WTC11 (cell line): ENCODE measurements at regions not wholly inside any gene's neighbourhood (a gene's known extent, or its start where the extent isn't known, plus 50 kb on each side); places are given as distances from the start of the nearest gene placed in this dataset.

ENCODE experiments used
- ATAC-seq: fragments of 200-7000 bp; cut with Tn5 transposase; 2 replicates; pipeline ENCODE4 v1.10.0; 2021; ENCODE audit warnings: mild to moderate bottlenecking, moderate library complexity
- CTCF ChIA-PET: fragments of 300-600 bp; sonication (Branson Sonifier 250); formaldehyde crosslinking; loops from one replicate; lab custom pipeline; 2021; ENCODE audit warnings: antibody characterized with exemption; lab: Charles Lee
- POLR2A ChIA-PET: fragments of 350-600 bp; sonication (Branson Sonifier 250); formaldehyde crosslinking; loops from one replicate; lab custom pipeline; 2021; ENCODE audit warnings: antibody characterized with exemption; lab: Charles Lee
- DNase-seq: peaks from one replicate; pipeline ENCODE4 v3.0.0; 2021; ENCODE audit warnings: low spot score
- H3K27ac Mint-ChIP-seq: 2 replicates; pipeline ENCODE4 v1.8.0; 2021; ENCODE audit warnings: mixed read lengths
- H3K27me3 Mint-ChIP-seq: 2 replicates; pipeline ENCODE4 v1.8.0; 2021; ENCODE audit warnings: low read depth, mild to moderate bottlenecking, moderate library complexity, mixed read lengths
- H3K36me3 Mint-ChIP-seq: 2 replicates; pipeline ENCODE4 v1.8.0; 2021; ENCODE audit warnings: mixed read lengths
- H3K4me1 Mint-ChIP-seq: 2 replicates; pipeline ENCODE4 v1.8.0; 2022; ENCODE audit warnings: mixed read lengths
- H3K4me3 Mint-ChIP-seq: 2 replicates; pipeline ENCODE4 v1.8.0; 2021; ENCODE audit warnings: mild to moderate bottlenecking, moderate library complexity, mixed read lengths
- H3K9me3 Mint-ChIP-seq: 2 replicates; pipeline ENCODE4 v1.8.0; 2021; ENCODE audit warnings: mixed read lengths
- FOXP1 ChIP-seq: sonication (generic); formaldehyde crosslinking; IDR thresholded peaks from 2 replicates; pipeline ENCODE4 v1.8.0; 2022; ENCODE audit warnings: missing genetic modification reagents, mild to moderate bottlenecking, moderate library complexity, borderline replicate concordance
- HMGXB4 ChIP-seq: sonication (generic); formaldehyde crosslinking; IDR thresholded peaks from 2 replicates; pipeline ENCODE4 v1.8.1; 2023; ENCODE audit warnings: mild to moderate bottlenecking, moderate library complexity, missing genetic modification reagents
- MLX ChIP-seq: sonication (generic); formaldehyde crosslinking; IDR thresholded peaks from 2 replicates; pipeline ENCODE4 v1.8.1; 2023; ENCODE audit warnings: mild to moderate bottlenecking, missing genetic modification reagents, moderate library complexity
- NFATC4 ChIP-seq: fragments of 250-450 bp; sonication (Bioruptor Pico); IDR thresholded peaks from 2 replicates; pipeline ENCODE4 v1.9.0; 2021; ENCODE audit warnings: mild to moderate bottlenecking
- NR2C2 ChIP-seq: sonication (generic); formaldehyde crosslinking; IDR thresholded peaks from 2 replicates; pipeline ENCODE4 v1.8.0; 2022; ENCODE audit warnings: mild to moderate bottlenecking, missing genetic modification reagents
- ZNF263 ChIP-seq: sonication (generic); formaldehyde crosslinking; IDR thresholded peaks from 2 replicates; pipeline ENCODE4 v1.8.1; 2022; ENCODE audit warnings: low read depth, mild to moderate bottlenecking, moderate library complexity, missing genetic modification reagents
- ZNF317 ChIP-seq: sonication (generic); formaldehyde crosslinking; IDR thresholded peaks from 2 replicates; pipeline ENCODE4 v1.8.1; 2023; ENCODE audit warnings: low read depth, mild to moderate bottlenecking, moderate library complexity, missing genetic modification reagents, borderline replicate concordance
- ZNF423 ChIP-seq: fragments of 250-450 bp; sonication (Bioruptor Pico); IDR thresholded peaks from 2 replicates; pipeline ENCODE4 v2.1.2; 2022; ENCODE audit warnings: mild to moderate bottlenecking, moderate library complexity
- ZNF671 ChIP-seq: fragments of 250-450 bp; sonication (Bioruptor Pico); IDR thresholded peaks from 2 replicates; pipeline ENCODE4 v1.8.0; 2021; ENCODE audit warnings: mild to moderate bottlenecking
- TF ChIP-seq, protein P1 (sequence below): sonication (generic); formaldehyde crosslinking; IDR thresholded peaks from 2 replicates; pipeline ENCODE4 v1.8.0; 2023; ENCODE audit warnings: mild to moderate bottlenecking, missing genetic modification reagents
- TF ChIP-seq, protein P2 (sequence below): sonication (generic); formaldehyde crosslinking; IDR thresholded peaks from 2 replicates; pipeline ENCODE4 v1.8.1; 2023; ENCODE audit warnings: mild to moderate bottlenecking, missing genetic modification reagents
- TF ChIP-seq, protein P3 (sequence below): sonication (generic); formaldehyde crosslinking; conservative IDR thresholded peaks from 2 replicates; pipeline ENCODE4 v1.8.1; 2022; ENCODE audit warnings: mild to moderate bottlenecking, missing genetic modification reagents
- TF ChIP-seq, protein P4 (sequence below): sonication (generic); formaldehyde crosslinking; IDR thresholded peaks from 2 replicates; pipeline ENCODE4 v1.8.0; 2022; ENCODE audit warnings: mild to moderate bottlenecking, missing genetic modification reagents
- TF ChIP-seq, protein P5 (sequence below): fragments of 250-450 bp; sonication (Bioruptor Pico); IDR thresholded peaks from 2 replicates; pipeline ENCODE4 v1.9.0; 2021; ENCODE audit warnings: moderate library complexity, mild to moderate bottlenecking, inconsistent platforms, borderline replicate concordance
- TF ChIP-seq, protein P6 (sequence below): sonication (generic); formaldehyde crosslinking; IDR thresholded peaks from 2 replicates; pipeline ENCODE4 v1.8.1; 2023; ENCODE audit warnings: mild to moderate bottlenecking, missing genetic modification reagents, borderline replicate concordance

- no peaks in the 10 kb centered on the region for H3K27me3 Mint-ChIP-seq
- TF ChIP-seq, protein P1, sequence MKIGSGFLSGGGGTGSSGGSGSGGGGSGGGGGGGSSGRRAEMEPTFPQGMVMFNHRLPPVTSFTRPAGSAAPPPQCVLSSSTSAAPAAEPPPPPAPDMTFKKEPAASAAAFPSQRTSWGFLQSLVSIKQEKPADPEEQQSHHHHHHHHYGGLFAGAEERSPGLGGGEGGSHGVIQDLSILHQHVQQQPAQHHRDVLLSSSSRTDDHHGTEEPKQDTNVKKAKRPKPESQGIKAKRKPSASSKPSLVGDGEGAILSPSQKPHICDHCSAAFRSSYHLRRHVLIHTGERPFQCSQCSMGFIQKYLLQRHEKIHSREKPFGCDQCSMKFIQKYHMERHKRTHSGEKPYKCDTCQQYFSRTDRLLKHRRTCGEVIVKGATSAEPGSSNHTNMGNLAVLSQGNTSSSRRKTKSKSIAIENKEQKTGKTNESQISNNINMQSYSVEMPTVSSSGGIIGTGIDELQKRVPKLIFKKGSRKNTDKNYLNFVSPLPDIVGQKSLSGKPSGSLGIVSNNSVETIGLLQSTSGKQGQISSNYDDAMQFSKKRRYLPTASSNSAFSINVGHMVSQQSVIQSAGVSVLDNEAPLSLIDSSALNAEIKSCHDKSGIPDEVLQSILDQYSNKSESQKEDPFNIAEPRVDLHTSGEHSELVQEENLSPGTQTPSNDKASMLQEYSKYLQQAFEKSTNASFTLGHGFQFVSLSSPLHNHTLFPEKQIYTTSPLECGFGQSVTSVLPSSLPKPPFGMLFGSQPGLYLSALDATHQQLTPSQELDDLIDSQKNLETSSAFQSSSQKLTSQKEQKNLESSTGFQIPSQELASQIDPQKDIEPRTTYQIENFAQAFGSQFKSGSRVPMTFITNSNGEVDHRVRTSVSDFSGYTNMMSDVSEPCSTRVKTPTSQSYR (CRISPR knock-in tag) = no peak
- TF ChIP-seq MLX (CRISPR knock-in tag) = no peak
- TF ChIP-seq ZNF423 (CRISPR knock-in tag) = no peak
- TF ChIP-seq, protein P2, sequence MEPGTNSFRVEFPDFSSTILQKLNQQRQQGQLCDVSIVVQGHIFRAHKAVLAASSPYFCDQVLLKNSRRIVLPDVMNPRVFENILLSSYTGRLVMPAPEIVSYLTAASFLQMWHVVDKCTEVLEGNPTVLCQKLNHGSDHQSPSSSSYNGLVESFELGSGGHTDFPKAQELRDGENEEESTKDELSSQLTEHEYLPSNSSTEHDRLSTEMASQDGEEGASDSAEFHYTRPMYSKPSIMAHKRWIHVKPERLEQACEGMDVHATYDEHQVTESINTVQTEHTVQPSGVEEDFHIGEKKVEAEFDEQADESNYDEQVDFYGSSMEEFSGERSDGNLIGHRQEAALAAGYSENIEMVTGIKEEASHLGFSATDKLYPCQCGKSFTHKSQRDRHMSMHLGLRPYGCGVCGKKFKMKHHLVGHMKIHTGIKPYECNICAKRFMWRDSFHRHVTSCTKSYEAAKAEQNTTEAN (CRISPR knock-in tag) = no peak
- TF ChIP-seq, protein P3, sequence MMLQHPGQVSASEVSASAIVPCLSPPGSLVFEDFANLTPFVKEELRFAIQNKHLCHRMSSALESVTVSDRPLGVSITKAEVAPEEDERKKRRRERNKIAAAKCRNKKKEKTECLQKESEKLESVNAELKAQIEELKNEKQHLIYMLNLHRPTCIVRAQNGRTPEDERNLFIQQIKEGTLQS (CRISPR knock-in tag) = no peak
- TF ChIP-seq, protein P4, sequence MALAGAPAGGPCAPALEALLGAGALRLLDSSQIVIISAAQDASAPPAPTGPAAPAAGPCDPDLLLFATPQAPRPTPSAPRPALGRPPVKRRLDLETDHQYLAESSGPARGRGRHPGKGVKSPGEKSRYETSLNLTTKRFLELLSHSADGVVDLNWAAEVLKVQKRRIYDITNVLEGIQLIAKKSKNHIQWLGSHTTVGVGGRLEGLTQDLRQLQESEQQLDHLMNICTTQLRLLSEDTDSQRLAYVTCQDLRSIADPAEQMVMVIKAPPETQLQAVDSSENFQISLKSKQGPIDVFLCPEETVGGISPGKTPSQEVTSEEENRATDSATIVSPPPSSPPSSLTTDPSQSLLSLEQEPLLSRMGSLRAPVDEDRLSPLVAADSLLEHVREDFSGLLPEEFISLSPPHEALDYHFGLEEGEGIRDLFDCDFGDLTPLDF (CRISPR knock-in tag) = no peak
- TF ChIP-seq, protein P5, sequence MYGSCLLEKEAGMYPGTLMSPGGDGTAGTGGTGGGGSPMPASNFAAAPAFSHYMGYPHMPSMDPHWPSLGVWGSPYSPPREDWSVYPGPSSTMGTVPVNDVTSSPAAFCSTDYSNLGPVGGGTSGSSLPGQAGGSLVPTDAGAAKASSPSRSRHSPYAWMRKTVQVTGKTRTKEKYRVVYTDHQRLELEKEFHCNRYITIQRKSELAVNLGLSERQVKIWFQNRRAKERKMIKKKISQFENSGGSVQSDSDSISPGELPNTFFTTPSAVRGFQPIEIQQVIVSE (CRISPR knock-in tag) = no peak
- no peak for TF ChIP-seq FOXP1
- TF ChIP-seq, protein P6, sequence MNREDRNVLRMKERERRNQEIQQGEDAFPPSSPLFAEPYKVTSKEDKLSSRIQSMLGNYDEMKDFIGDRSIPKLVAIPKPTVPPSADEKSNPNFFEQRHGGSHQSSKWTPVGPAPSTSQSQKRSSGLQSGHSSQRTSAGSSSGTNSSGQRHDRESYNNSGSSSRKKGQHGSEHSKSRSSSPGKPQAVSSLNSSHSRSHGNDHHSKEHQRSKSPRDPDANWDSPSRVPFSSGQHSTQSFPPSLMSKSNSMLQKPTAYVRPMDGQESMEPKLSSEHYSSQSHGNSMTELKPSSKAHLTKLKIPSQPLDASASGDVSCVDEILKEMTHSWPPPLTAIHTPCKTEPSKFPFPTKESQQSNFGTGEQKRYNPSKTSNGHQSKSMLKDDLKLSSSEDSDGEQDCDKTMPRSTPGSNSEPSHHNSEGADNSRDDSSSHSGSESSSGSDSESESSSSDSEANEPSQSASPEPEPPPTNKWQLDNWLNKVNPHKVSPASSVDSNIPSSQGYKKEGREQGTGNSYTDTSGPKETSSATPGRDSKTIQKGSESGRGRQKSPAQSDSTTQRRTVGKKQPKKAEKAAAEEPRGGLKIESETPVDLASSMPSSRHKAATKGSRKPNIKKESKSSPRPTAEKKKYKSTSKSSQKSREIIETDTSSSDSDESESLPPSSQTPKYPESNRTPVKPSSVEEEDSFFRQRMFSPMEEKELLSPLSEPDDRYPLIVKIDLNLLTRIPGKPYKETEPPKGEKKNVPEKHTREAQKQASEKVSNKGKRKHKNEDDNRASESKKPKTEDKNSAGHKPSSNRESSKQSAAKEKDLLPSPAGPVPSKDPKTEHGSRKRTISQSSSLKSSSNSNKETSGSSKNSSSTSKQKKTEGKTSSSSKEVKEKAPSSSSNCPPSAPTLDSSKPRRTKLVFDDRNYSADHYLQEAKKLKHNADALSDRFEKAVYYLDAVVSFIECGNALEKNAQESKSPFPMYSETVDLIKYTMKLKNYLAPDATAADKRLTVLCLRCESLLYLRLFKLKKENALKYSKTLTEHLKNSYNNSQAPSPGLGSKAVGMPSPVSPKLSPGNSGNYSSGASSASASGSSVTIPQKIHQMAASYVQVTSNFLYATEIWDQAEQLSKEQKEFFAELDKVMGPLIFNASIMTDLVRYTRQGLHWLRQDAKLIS (CRISPR knock-in tag) = no peak
- no peak for TF ChIP-seq NFATC4 (CRISPR knock-in tag)
- TF ChIP-seq ZNF317 (CRISPR knock-in tag) = no peak
- TF ChIP-seq HMGXB4 = no peak
- no peak for TF ChIP-seq ZNF671 (CRISPR knock-in tag)
- TF ChIP-seq ZNF263 = no peak
- no peak for TF ChIP-seq NR2C2 (CRISPR knock-in tag)
- TF ChIP-seq, all 79 proteins: peak for 0
- DNase-seq = no peak
- Mint-ChIP-seq H3K4me1 (peaks cover 39% of the 10 kb centered on the region), H3K27ac (0 out of 2 replicates have a peak overlapping the region, but pooled peaks have one; percentile 20), H3K4me3 (no peak overlapping the region), H3K9me3 (peaks cover 24% of the 10 kb centered on the region), H3K36me3 (peaks cover 20% of the 10 kb centered on the region)
- ChIA-PET POLR2A (no interaction called here), CTCF (interaction anchor here (0.8 kb wide), 1 partner anchor 349 kb away, joined by 5 read pairs; no protein-coding TSS in a partner anchor)
- no peak for ATAC-seq
Observed at GRCh38 chr7:13035233-13035632, 347.8 kb downstream of the ARL4A start.
